DOHH2 (cell line): ENCODE measurements at regions not wholly inside any gene's neighbourhood (a gene's known extent, or its start where the extent isn't known, plus 50 kb on each side); places are given as distances from the start of the nearest gene placed in this dataset.

Experiments used
- H3F3A ChIP-seq: fragments of 200-600 bp; sonication (generic), shearing (Covaris generic); 2 replicates; pipeline ENCODE4 v1.6.0; 2016; ENCODE audit warnings: antibody characterized with exemption, mild to moderate bottlenecking; ENCODE audit not compliant: control insufficient read depth, insufficient read depth
- H3K27ac ChIP-seq: fragments of 200-600 bp; sonication (generic); 2 replicates; pipeline ENCODE4 v1.5.1; 2014; ENCODE audit warnings: low read depth, mild to moderate bottlenecking, low read length, moderate library complexity
- H3K27me3 ChIP-seq: fragments of 200-600 bp; sonication (generic); 2 replicates; pipeline ENCODE4 v1.6.1; 2014; ENCODE audit warnings: mild to moderate bottlenecking, low read length, mixed read lengths; ENCODE audit not compliant: control insufficient read depth
- H3K36me3 ChIP-seq: fragments of 200-600 bp; sonication (generic); 2 replicates; pipeline ENCODE4 v1.6.1; 2014; ENCODE audit warnings: mild to moderate bottlenecking, low read length, moderate library complexity, mixed read lengths; ENCODE audit not compliant: control insufficient read depth
- H3K4me1 ChIP-seq: fragments of 200-600 bp; sonication (generic); 2 replicates; pipeline ENCODE4 v1.6.1; 2014; ENCODE audit warnings: mild to moderate bottlenecking, low read length, mixed read lengths; ENCODE audit not compliant: control insufficient read depth
- H3K4me2 ChIP-seq: fragments of 200-600 bp; sonication (generic); 2 replicates; pipeline ENCODE4 v1.6.0; 2014; ENCODE audit warnings: mild to moderate bottlenecking, low read length, moderate library complexity
- H3K4me3 ChIP-seq: fragments of 200-600 bp; sonication (generic); 2 replicates; pipeline ENCODE4 v1.5.1; 2014; ENCODE audit warnings: mild to moderate bottlenecking, low read length, mixed read lengths
- H3K79me2 ChIP-seq: fragments of 200-600 bp; sonication (generic); 2 replicates; pipeline ENCODE4 v1.6.1; 2014; ENCODE audit warnings: mild to moderate bottlenecking, low read length, mixed read lengths; ENCODE audit not compliant: control insufficient read depth
- H3K9me2 ChIP-seq: fragments of 200-600 bp; sonication (generic); replicated peaks from 2 replicates; pipeline ENCODE4 v1.6.1; 2014; ENCODE audit warnings: mild to moderate bottlenecking, low read length, mixed read lengths; ENCODE audit not compliant: control insufficient read depth
- H3K9me3 ChIP-seq: fragments of 200-600 bp; sonication (generic); 2 replicates; pipeline ENCODE4 v1.6.1; 2014; ENCODE audit warnings: antibody characterized with exemption, low read length, mixed read lengths; ENCODE audit not compliant: control insufficient read depth, insufficient read depth
- H4K20me1 ChIP-seq: fragments of 200-600 bp; sonication (generic); 2 replicates; pipeline ENCODE4 v1.6.0; 2014; ENCODE audit warnings: low read depth, mild to moderate bottlenecking, antibody characterized with exemption, low read length, moderate library complexity; ENCODE audit not compliant: control insufficient read depth, insufficient read depth
- CTCF ChIP-seq: fragments of 200-600 bp; sonication (generic); IDR thresholded peaks from one replicate; pipeline ENCODE4 v1.5.1; 2014; ENCODE audit warnings: antibody characterized with exemption, mild to moderate bottlenecking, low read depth, low read length; ENCODE audit not compliant: poor library complexity, severe bottlenecking
- EZH2phosphoT487 ChIP-seq: fragments of 200-600 bp; sonication (generic); IDR thresholded peaks from 2 replicates; pipeline ENCODE4 v1.6.1; 2017; ENCODE audit warnings: borderline replicate concordance, mild to moderate bottlenecking, antibody characterized with exemption, low read length, moderate library complexity, mixed read lengths

- Histone ChIP-seq H4K20me1 (no peaks in the 10 kb centered on the region), H3K27me3 (no peaks in the 10 kb centered on the region), H3K79me2 (no peaks in the 10 kb centered on the region), H3K4me2 (no peak overlapping the region), H3K4me1 (peaks cover 34% of the 10 kb centered on the region), H3K27ac (no peak overlapping the region), H3K9me2 (no peaks in the 10 kb centered on the region), H3K9me3 (no peaks in the 10 kb centered on the region; the same call in 1 of the 2 replicates), H3F3A (no peaks in the 10 kb centered on the region), H3K4me3 (no peak overlapping the region), H3K36me3 (no peaks in the 10 kb centered on the region)
- no peak for TF ChIP-seq CTCF
- TF ChIP-seq EZH2phosphoT487, result no peak
Measured at GRCh38 chr11:86162239-86162638, 82.3 kb upstream of the EED start.

- TF ChIP-seq EZH2phosphoT487 (no peak), CTCF (no peak)
- Histone ChIP-seq H3K4me2 (no peak overlapping the region), H4K20me1 (no peaks in the 10 kb centered on the region)
Measured at GRCh38 chr11:86161837-86162236, 82.7 kb upstream of the EED start.

GRCh38 chr11:86161336-86161735 is 83.2 kb upstream of the EED start:
- Histone ChIP-seq H3K4me1 (peaks cover 39% of the 10 kb centered on the region), H3K27ac (no peak overlapping the region), H3K4me2 (no peak overlapping the region), H3K27me3 (no peaks in the 10 kb centered on the region), H3F3A (no peaks in the 10 kb centered on the region), H3K9me2 (no peaks in the 10 kb centered on the region), H3K9me3 (no peaks in the 10 kb centered on the region; the same call in 1 of the 2 replicates), H3K79me2 (no peaks in the 10 kb centered on the region), H3K4me3 (no peak overlapping the region), H3K36me3 (no peaks in the 10 kb centered on the region), H4K20me1 (no peaks in the 10 kb centered on the region)
- TF ChIP-seq CTCF (no peak), EZH2phosphoT487 (no peak)

More at GRCh38 chr11:86161837-86162236, 82.7 kb upstream of the EED start:
- Histone ChIP-seq H3K27me3 (no peaks in the 10 kb centered on the region), H3K4me1 (peaks cover 34% of the 10 kb centered on the region), H3K4me3 (no peak overlapping the region), H3F3A (no peaks in the 10 kb centered on the region), H3K9me3 (no peaks in the 10 kb centered on the region; the same call in 1 of the 2 replicates), H3K27ac (no peak overlapping the region), H3K36me3 (no peaks in the 10 kb centered on the region), H3K79me2 (no peaks in the 10 kb centered on the region), H3K9me2 (no peaks in the 10 kb centered on the region)
